Coronary artery (tissue), 2 donors: ENCODE measurements at regions not wholly inside any gene's neighbourhood (a gene's known extent, or its start where the extent isn't known, plus 50 kb on each side); places are given as distances from the start of the nearest gene placed in this dataset.
"Not testable (repeated sequence)": the region's sequence is repeated elsewhere in the genome, so short reads cannot be mapped to it uniquely, and the experiment has no call there.

Experiments
- DNase-seq: peaks from one replicate; pipeline ENCODE4 v3.0.0-alpha.2; 2017; ENCODE audit warnings: low spot score
- H3K27ac ChIP-seq, 2 donors: fragments of 200-600 bp; sonication (generic); one replicate each; pipeline ENCODE4 v1.5.1; 2016 to 2019
- H3K4me3 ChIP-seq: fragments of 200-600 bp; sonication (generic); 2 replicates; pipeline ENCODE4 v1.5.1; 2016; ENCODE audit warnings: mild to moderate bottlenecking, moderate library complexity
- CTCF ChIP-seq: fragments of 200-600 bp; sonication (generic); IDR thresholded peaks from one replicate; pipeline ENCODE4 v1.5.1; 2019; ENCODE audit warnings: antibody characterized with exemption

- Histone ChIP-seq H3K4me3 (no peak overlapping the region), H3K27ac (no peak overlapping the region)
- TF ChIP-seq CTCF = no peak
- no peak for DNase-seq
Measured at GRCh38 chr10:9311702-9312499, 1257.4 kb downstream of the GATA3 start.

GRCh38 chr10:9315292-9315691, 1260.8 kb downstream of the GATA3 start:
- DNase-seq = no peak
- Histone ChIP-seq H3K4me3 (no peak overlapping the region), H3K27ac (no peak overlapping the region)
- no peak for TF ChIP-seq CTCF

- no peak overlapping the region for H3K27ac ChIP-seq
- peak; percentile 82 for TF ChIP-seq CTCF
- DNase-seq = no peak
- H3K4me3 ChIP-seq = no peak overlapping the region
Measured at GRCh38 chr10:9331583-9332008, 1277.1 kb downstream of the GATA3 start.

- no peak for TF ChIP-seq CTCF
- Histone ChIP-seq H3K4me3 (no peak overlapping the region), H3K27ac (no peak overlapping the region)
- no peak for DNase-seq
Measured at GRCh38 chr10:9334270-9334669, 1279.8 kb downstream of the GATA3 start.

GRCh38 chr10:9339716-9340115, 1285.2 kb downstream of the GATA3 start:
- H3K4me3 ChIP-seq = no peak overlapping the region
- no peak for DNase-seq
- TF ChIP-seq CTCF = no peak
- no peak overlapping the region for H3K27ac ChIP-seq

GRCh38 chr10:9342885-9343570, 1288.5 kb downstream of the GATA3 start:
- H3K4me3 ChIP-seq = no peak overlapping the region
- peak; percentile 44 for TF ChIP-seq CTCF
- no peak for DNase-seq
- H3K27ac ChIP-seq = no peak overlapping the region

GRCh38 chr10:9347933-9348332, 1293.4 kb downstream of the GATA3 start:
- not testable (repeated sequence) for H3K27ac ChIP-seq, DNase-seq, H3K4me3 ChIP-seq
